Activated CD8-positive, alpha-beta memory T cell treated with anti-CD3 and anti-CD28 coated beads, Interleukin-2, amount 50 U/mL, for 24 hours (primary cell): ENCODE measurements at regions not wholly inside any gene's neighbourhood (a gene's known extent, or its start where the extent isn't known, plus 50 kb on each side); places are given as distances from the start of the nearest gene placed in this dataset.
"Not testable (repeated sequence)": the region's sequence is repeated elsewhere in the genome, so short reads cannot be mapped to it uniquely, and the experiment has no call there.

Experiments used
- DNase-seq: peaks from one replicate; pipeline ENCODE4 v3.0.0-alpha.2; 2020; ENCODE audit errors: extremely low read depth

GRCh38 chr4:177494791-177495190, 52.6 kb upstream of the AGA start:
- DNase-seq: no peak

- DNase-seq: not testable (repeated sequence)
Observed at GRCh38 chr4:177495626-177496025, 53.4 kb upstream of the AGA start.

- DNase-seq: no peak
Observed at GRCh38 chr4:177499537-177499936, 57.3 kb upstream of the AGA start.

GRCh38 chr4:177505171-177505615, 63.0 kb upstream of the AGA start:
- no peak for DNase-seq

GRCh38 chr4:177508662-177509061, 66.4 kb upstream of the AGA start:
- DNase-seq: no peak

- no peak for DNase-seq
Observed at GRCh38 chr4:177509226-177509745, 67.0 kb upstream of the AGA start.

- no peak for DNase-seq
Observed at GRCh38 chr4:177511611-177512010, 69.4 kb upstream of the AGA start.

- DNase-seq: no peak
Observed at GRCh38 chr4:177512646-177513045, 70.4 kb upstream of the AGA start.

- DNase-seq: no peak
Observed at GRCh38 chr4:177517862-177518261, 75.6 kb upstream of the AGA start.

- DNase-seq: no peak
Observed at GRCh38 chr4:177519481-177520260, 77.4 kb upstream of the AGA start.

- no peak for DNase-seq
Observed at GRCh38 chr4:177528620-177529019, 86.4 kb upstream of the AGA start.

GRCh38 chr4:177530561-177530960, 88.3 kb upstream of the AGA start:
- no peak for DNase-seq

- DNase-seq: no peak
Observed at GRCh38 chr4:177532358-177532757, 90.1 kb upstream of the AGA start.

GRCh38 chr4:177534841-177535240, 92.6 kb upstream of the AGA start:
- DNase-seq: not testable (repeated sequence)

- no peak for DNase-seq
Observed at GRCh38 chr4:177546745-177547144, 104.5 kb upstream of the AGA start.

GRCh38 chr4:177547985-177548384, 105.7 kb upstream of the AGA start:
- no peak for DNase-seq

- no peak for DNase-seq
Observed at GRCh38 chr4:177555007-177555574, 112.9 kb upstream of the AGA start.

- DNase-seq: no peak
Observed at GRCh38 chr4:177557416-177557815, 115.2 kb upstream of the AGA start.

- no peak for DNase-seq
Observed at GRCh38 chr4:177558995-177559394, 116.8 kb upstream of the AGA start.

- no peak for DNase-seq
Observed at GRCh38 chr4:177562163-177562562, 119.9 kb upstream of the AGA start.

- no peak for DNase-seq
Observed at GRCh38 chr4:177562859-177563258, 120.6 kb upstream of the AGA start.

GRCh38 chr4:177566691-177567090, 124.5 kb upstream of the AGA start:
- no peak for DNase-seq

GRCh38 chr4:177568931-177569330, 126.7 kb upstream of the AGA start:
- no peak for DNase-seq
